ENCODE measurements at regions not wholly inside any gene's neighbourhood (a gene's known extent, or its start where the extent isn't known, plus 50 kb on each side); places are given as distances from the start of the nearest gene placed in this dataset.

DNA sequence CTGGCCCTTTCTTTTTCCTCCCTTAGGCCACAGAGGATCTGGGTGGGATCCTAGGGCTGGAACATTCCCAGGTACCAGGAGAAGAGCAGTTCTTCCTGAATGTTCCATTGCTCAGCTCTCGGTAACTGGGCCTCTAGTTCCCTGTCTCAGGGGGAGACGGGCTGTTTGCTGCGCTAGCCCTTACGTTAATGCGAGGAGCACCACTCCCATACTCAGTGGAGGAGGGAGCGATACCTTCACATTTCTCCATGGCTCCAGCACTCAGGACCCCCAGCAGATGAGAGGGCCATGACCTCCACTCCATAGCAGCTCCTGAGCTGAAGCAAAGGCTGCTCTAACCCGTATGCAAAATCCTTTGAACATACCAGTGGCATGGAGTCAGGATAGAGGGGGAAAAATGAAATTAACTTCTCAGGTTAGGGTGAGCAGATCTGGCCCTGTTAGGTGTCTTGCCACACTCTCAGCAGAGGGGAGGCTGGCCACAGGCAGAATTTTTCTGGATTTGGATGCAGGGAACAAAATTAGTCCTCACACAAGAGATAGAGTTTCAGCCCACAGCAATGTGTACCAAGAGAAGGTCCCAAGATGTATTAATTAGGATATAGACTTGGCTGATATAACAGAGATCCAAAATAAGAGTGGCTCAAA is 206.7 kb downstream of the ZFP36L2 start:
- Histone ChIP-seq H3K9ac (ENCODE audit: low read depth, low read length, poor library complexity, severe bottlenecking) (no peak overlapping the region), H2AFZ (ENCODE audit: low read length) (no peak overlapping the region), H3K9me2 (replicated peaks; ENCODE audit: low read depth, low read length) (no peaks in the 10 kb centered on the region), H3K4me1 (ENCODE audit: insufficient read depth, low read length, poor library complexity, severe bottlenecking) (peaks cover 4% of the 10 kb centered on the region), H3K4me3 (ENCODE audit: low read length, poor library complexity, severe bottlenecking) (no peak overlapping the region), H3K27me3 (ENCODE audit: insufficient read depth, low read length, poor library complexity, severe bottlenecking) (no peaks in the 10 kb centered on the region), H3K9me3 (ENCODE audit: insufficient read depth, low read depth, low read length) (no peaks in the 10 kb centered on the region), H3K4me2 (ENCODE audit: low read depth, low read length, poor library complexity, severe bottlenecking) (no peak overlapping the region), H3K36me3 (ENCODE audit: insufficient read depth, low read length) (no peaks in the 10 kb centered on the region), H3K79me2 (ENCODE audit: insufficient read depth, low read length) (no peaks in the 10 kb centered on the region), H4K20me1 (ENCODE audit: insufficient read depth, low read length, poor library complexity, severe bottlenecking) (no peaks in the 10 kb centered on the region), H3F3A (ENCODE audit: low read depth) (no peaks in the 10 kb centered on the region)
- TF ChIP-seq EZH2phosphoT487 (IDR thresholded peaks at IDR 0.05; ENCODE audit: borderline replicate concordance): no peak
- TF ChIP-seq, protein P1, sequence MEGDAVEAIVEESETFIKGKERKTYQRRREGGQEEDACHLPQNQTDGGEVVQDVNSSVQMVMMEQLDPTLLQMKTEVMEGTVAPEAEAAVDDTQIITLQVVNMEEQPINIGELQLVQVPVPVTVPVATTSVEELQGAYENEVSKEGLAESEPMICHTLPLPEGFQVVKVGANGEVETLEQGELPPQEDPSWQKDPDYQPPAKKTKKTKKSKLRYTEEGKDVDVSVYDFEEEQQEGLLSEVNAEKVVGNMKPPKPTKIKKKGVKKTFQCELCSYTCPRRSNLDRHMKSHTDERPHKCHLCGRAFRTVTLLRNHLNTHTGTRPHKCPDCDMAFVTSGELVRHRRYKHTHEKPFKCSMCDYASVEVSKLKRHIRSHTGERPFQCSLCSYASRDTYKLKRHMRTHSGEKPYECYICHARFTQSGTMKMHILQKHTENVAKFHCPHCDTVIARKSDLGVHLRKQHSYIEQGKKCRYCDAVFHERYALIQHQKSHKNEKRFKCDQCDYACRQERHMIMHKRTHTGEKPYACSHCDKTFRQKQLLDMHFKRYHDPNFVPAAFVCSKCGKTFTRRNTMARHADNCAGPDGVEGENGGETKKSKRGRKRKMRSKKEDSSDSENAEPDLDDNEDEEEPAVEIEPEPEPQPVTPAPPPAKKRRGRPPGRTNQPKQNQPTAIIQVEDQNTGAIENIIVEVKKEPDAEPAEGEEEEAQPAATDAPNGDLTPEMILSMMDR (conservative IDR thresholded peaks at IDR 0.05; ENCODE audit: low read length): no peak

DNA sequence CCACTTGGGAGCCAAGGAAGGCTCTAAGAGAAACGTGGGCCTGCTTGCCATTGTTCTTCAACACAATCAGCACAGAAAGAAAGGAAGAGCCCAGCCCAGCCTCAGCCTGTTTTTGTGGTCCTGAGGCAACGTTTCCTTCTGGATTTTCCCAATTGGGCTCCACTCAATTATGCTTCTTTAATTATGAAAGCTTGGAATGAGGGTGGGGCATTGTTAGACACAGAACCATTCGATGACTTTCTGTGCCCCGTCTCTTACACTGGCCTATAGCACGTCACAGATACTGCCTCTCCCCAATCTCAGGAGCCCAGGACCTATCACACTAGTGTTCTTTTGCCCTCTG is 207.4 kb downstream of the ZFP36L2 start:
- H3K4me2 ChIP-seq (ENCODE audit: low read depth, low read length, poor library complexity, severe bottlenecking): no peak overlapping the region
- TF ChIP-seq, protein P1 (conservative IDR thresholded peaks at IDR 0.05; ENCODE audit: low read length): no peak
- no peak for TF ChIP-seq EZH2phosphoT487 (IDR thresholded peaks at IDR 0.05; ENCODE audit: borderline replicate concordance)
- H3K27me3 ChIP-seq (ENCODE audit: insufficient read depth, low read length, poor library complexity, severe bottlenecking): no peaks in the 10 kb centered on the region
- no peaks in the 10 kb centered on the region for H3F3A ChIP-seq (ENCODE audit: low read depth)
- H3K4me3 ChIP-seq (ENCODE audit: low read length, poor library complexity, severe bottlenecking): no peak overlapping the region
- H3K79me2 ChIP-seq (ENCODE audit: insufficient read depth, low read length): no peaks in the 10 kb centered on the region
- H3K36me3 ChIP-seq (ENCODE audit: insufficient read depth, low read length): no peaks in the 10 kb centered on the region
- peaks cover 10% of the 10 kb centered on the region for H3K4me1 ChIP-seq (ENCODE audit: insufficient read depth, low read length, poor library complexity, severe bottlenecking)
- no peaks in the 10 kb centered on the region for H3K9me2 ChIP-seq (replicated peaks; ENCODE audit: low read depth, low read length)
- H3K9me3 ChIP-seq (ENCODE audit: insufficient read depth, low read depth, low read length): no peaks in the 10 kb centered on the region
- no peak overlapping the region for H2AFZ ChIP-seq (ENCODE audit: low read length)
- no peaks in the 10 kb centered on the region for H4K20me1 ChIP-seq (ENCODE audit: insufficient read depth, low read length, poor library complexity, severe bottlenecking)
- no peak overlapping the region for H3K9ac ChIP-seq (ENCODE audit: low read depth, low read length, poor library complexity, severe bottlenecking)

DNA sequence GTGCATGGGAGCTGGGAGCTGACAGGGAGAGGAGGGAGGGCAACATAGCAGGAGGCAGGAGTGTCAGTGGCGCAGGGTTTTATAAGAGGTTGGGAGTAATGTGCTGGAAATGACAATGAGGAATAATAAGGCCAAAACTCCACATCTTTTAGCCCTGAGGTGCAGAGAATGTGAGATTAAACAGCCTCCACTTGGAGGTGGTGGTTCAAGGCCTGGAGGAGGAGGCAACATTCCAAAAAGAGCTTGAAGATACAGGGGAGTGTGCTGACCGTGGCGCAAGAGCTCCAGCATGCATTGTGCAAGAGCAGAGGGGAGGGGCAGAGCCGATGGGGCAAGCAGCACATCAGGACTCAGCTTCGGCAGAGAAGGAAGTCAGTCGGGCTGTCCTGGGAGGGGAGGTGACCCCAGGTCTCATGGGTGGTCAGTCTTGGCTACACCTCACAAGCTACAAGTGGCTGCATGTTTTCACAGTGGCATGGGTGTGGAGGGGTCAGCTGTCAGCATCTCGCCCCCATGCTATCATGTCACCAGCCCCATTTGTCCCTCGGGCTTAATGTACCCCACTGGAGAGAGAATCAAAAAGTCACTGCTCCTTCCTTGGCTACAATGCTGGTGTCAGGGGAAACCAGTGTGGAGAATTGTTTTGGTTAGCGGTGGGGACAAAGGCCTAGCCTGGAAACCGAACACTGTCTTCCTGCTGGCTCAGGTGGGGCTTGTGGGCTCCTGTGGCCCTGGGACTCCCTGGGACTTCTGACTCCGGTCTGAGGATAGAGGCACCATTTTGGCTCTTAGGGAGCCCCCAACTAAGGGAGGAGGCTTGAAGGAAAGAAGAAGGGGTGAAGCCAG is 208.0 kb downstream of the ZFP36L2 start:
- no peaks in the 10 kb centered on the region for H3K36me3 ChIP-seq (ENCODE audit: insufficient read depth, low read length)
- H3K4me3 ChIP-seq (ENCODE audit: low read length, poor library complexity, severe bottlenecking): no peak overlapping the region
- H3K9me2 ChIP-seq (replicated peaks; ENCODE audit: low read depth, low read length): no peaks in the 10 kb centered on the region
- H3K9me3 ChIP-seq (ENCODE audit: insufficient read depth, low read depth, low read length): no peaks in the 10 kb centered on the region
- no peak overlapping the region for H3K4me2 ChIP-seq (ENCODE audit: low read depth, low read length, poor library complexity, severe bottlenecking)
- H4K20me1 ChIP-seq (ENCODE audit: insufficient read depth, low read length, poor library complexity, severe bottlenecking): no peaks in the 10 kb centered on the region
- no peak overlapping the region for H2AFZ ChIP-seq (ENCODE audit: low read length)
- no peak overlapping the region for H3K9ac ChIP-seq (ENCODE audit: low read depth, low read length, poor library complexity, severe bottlenecking)
- H3K4me1 ChIP-seq (ENCODE audit: insufficient read depth, low read length, poor library complexity, severe bottlenecking): peaks cover 13% of the 10 kb centered on the region
- H3K79me2 ChIP-seq (ENCODE audit: insufficient read depth, low read length): no peaks in the 10 kb centered on the region
- no peaks in the 10 kb centered on the region for H3F3A ChIP-seq (ENCODE audit: low read depth)
- TF ChIP-seq EZH2phosphoT487 (IDR thresholded peaks at IDR 0.05; ENCODE audit: borderline replicate concordance): no peak
- TF ChIP-seq, protein P1 (conservative IDR thresholded peaks at IDR 0.05; ENCODE audit: low read length): no peak
- no peaks in the 10 kb centered on the region for H3K27me3 ChIP-seq (ENCODE audit: insufficient read depth, low read length, poor library complexity, severe bottlenecking)

Measured in Loucy (cell line).